Endothelial cell of umbilical vein (primary cell): ENCODE measurements at regions not wholly inside any gene's neighbourhood (a gene's known extent, or its start where the extent isn't known, plus 50 kb on each side); places are given as distances from the start of the nearest gene placed in this dataset.

Experiments used
- BruUV-seq: library from RNA; stranded (reverse); fragments of 400-500 nt; replicated peaks from 2 replicates; lab custom pipeline; 2021; lab: Mats Ljungman, UMichigan
- CTCF ChIA-PET: fragments of 300-600, 350-600 bp; sonication (Branson Sonifier 250); formaldehyde crosslinking; loops from one replicate; lab custom pipeline; 2021; ENCODE audit warnings: antibody characterized with exemption, inconsistent platforms; lab: Charles Lee
- POLR2A ChIA-PET: fragments of 300-600, 350-600 bp; sonication (Branson Sonifier 250); formaldehyde crosslinking; loops from one replicate; lab custom pipeline; 2021; ENCODE audit warnings: antibody characterized with exemption, inconsistent platforms; lab: Charles Lee
- DNase-seq: peaks from one replicate; pipeline ENCODE4 v3.0.0-alpha.2; 2011; ENCODE audit warnings: low read depth, low spot score
- FAIRE-seq: peaks from 2 replicates; lab custom pipeline; 2011; peaks lifted over from hg19 to GRCh38; lab: Jason Lieb, UNC
- H2AFZ ChIP-seq: 2 replicates; pipeline ENCODE4 v1.6.0; 2012; ENCODE audit warnings: low read depth, low read length, control low read depth, inconsistent platforms
- H3K27ac ChIP-seq: 2 replicates; pipeline ENCODE4 v1.5.1; 2011; ENCODE audit warnings: low read depth, mild to moderate bottlenecking, control low read depth, low read length, moderate library complexity; ENCODE audit not compliant: insufficient read depth
- H3K27me3 ChIP-seq, 2 experiments: 2 replicates each; pipeline versions ENCODE4 v1.6.0 to v1.6.1; 2011; ENCODE audit warnings: low read length in 2 of 2, mixed read lengths in 1 of 2; ENCODE audit not compliant: control insufficient read depth in 2 of 2, insufficient read depth in 2 of 2
- H3K36me3 ChIP-seq, 2 experiments: 2 replicates in 1 of 2; 3 replicates in 1 of 2; pipeline ENCODE4 v1.5.1; 2011; ENCODE audit warnings: low read length in 2 of 2, mild to moderate bottlenecking in 1 of 2, moderate library complexity in 1 of 2; ENCODE audit not compliant: control insufficient read depth in 2 of 2, insufficient read depth in 2 of 2; ENCODE audit errors: extremely low read depth in 1 of 2
- H3K4me1 ChIP-seq: 3 replicates; pipeline ENCODE4 v1.5.1; 2011; ENCODE audit warnings: mild to moderate bottlenecking, low read length; ENCODE audit not compliant: control insufficient read depth, insufficient read depth; ENCODE audit errors: extremely low read depth
- H3K4me2 ChIP-seq: 2 replicates; pipeline ENCODE4 v1.6.1; 2011; ENCODE audit warnings: low read length, control low read depth, mixed read lengths; ENCODE audit not compliant: insufficient read depth
- H3K4me3 ChIP-seq, 3 experiments: fragments of 200-600 bp in 1 of 3; sonication (generic), shearing (Covaris generic) in 1 of 3; replicated peaks in 1 of 3; 2 replicates each; pipeline ENCODE4 v1.5.1; 2011 to 2016; ENCODE audit warnings: control low read depth in 3 of 3, low read length in 3 of 3, mild to moderate bottlenecking in 2 of 3, inconsistent platforms in 1 of 3, low read depth in 1 of 3, moderate library complexity in 1 of 3; ENCODE audit not compliant: insufficient read depth in 1 of 3
- H3K79me2 ChIP-seq: 2 replicates; pipeline ENCODE4 v1.6.0; 2012; ENCODE audit warnings: low read length, inconsistent platforms; ENCODE audit not compliant: control insufficient read depth, insufficient read depth
- H3K9ac ChIP-seq: replicated peaks from 2 replicates; pipeline ENCODE3; 2011; ENCODE audit warnings: low read length, control low read depth; ENCODE audit not compliant: insufficient read depth; ENCODE audit errors: extremely low read depth
- H3K9me1 ChIP-seq: replicated peaks from 3 replicates; pipeline ENCODE4 v1.6.0; 2011; ENCODE audit warnings: mild to moderate bottlenecking, low read length; ENCODE audit not compliant: control insufficient read depth, insufficient read depth; ENCODE audit errors: extremely low read depth
- H3K9me3 ChIP-seq: replicated peaks from 2 replicates; pipeline ENCODE4 v1.5.1; 2012; ENCODE audit warnings: low read length, inconsistent platforms; ENCODE audit not compliant: control insufficient read depth, insufficient read depth
- H4K20me1 ChIP-seq: replicated peaks from 2 replicates; pipeline ENCODE3; 2011; ENCODE audit warnings: mild to moderate bottlenecking, low read length; ENCODE audit not compliant: control insufficient read depth, insufficient read depth; ENCODE audit errors: extremely low read depth
- EZH2 ChIP-seq: IDR thresholded peaks from 2 replicates; pipeline ENCODE4 v1.6.1; 2012; ENCODE audit warnings: borderline replicate concordance, low read depth, mild to moderate bottlenecking, moderate library complexity, low read length, inconsistent platforms; ENCODE audit not compliant: severe bottlenecking
- FOS ChIP-seq: IDR thresholded peaks from 2 replicates; pipeline ENCODE4 v1.6.1; 2011; ENCODE audit warnings: mild to moderate bottlenecking, low read length, moderate library complexity, borderline replicate concordance; ENCODE audit not compliant: insufficient read depth
- GATA2 ChIP-seq: IDR thresholded peaks from 2 replicates; pipeline ENCODE4 v1.7.0; 2011; ENCODE audit warnings: low read depth, mild to moderate bottlenecking, moderate library complexity, mixed read lengths, low read length; ENCODE audit not compliant: insufficient read length, insufficient read depth
- JUN ChIP-seq: IDR thresholded peaks from 2 replicates; pipeline ENCODE4 v1.6.1; 2011; ENCODE audit warnings: borderline replicate concordance, low read depth; ENCODE audit not compliant: insufficient read length, insufficient read depth
- MYC ChIP-seq: IDR thresholded peaks from one replicate; pipeline ENCODE4 v1.6.1; 2011; ENCODE audit warnings: mild to moderate bottlenecking, low read depth, low read length
- POLR2A ChIP-seq: IDR thresholded peaks from 2 replicates; pipeline ENCODE4 v1.6.1; 2012; ENCODE audit warnings: low read depth, mild to moderate bottlenecking, control low read depth, low read length
- POLR2AphosphoS5 ChIP-seq: IDR thresholded peaks from 2 replicates; pipeline ENCODE4 v1.6.1; 2012; ENCODE audit warnings: low read depth, mild to moderate bottlenecking, control low read depth, low read length, moderate library complexity; ENCODE audit not compliant: insufficient read depth
- dilution Hi-C: fragments of 300-500 bp; cut with MboI; formaldehyde crosslinking; loops from one replicate; pipeline ENCODE4 v1.15.0; 2019; ENCODE audit warnings: low sequenced_read_pairs; ENCODE audit not compliant: extremely low pct_ligation_motif_present
- intact Hi-C: fragments of 100-400 bp; cut with micrococcal nuclease; formaldehyde crosslinking; loops from one replicate; pipeline ENCODE4 v1.10.0; 2022
- TF ChIP-seq, protein P1 (sequence below): IDR thresholded peaks from 2 replicates; pipeline ENCODE4 v1.6.1; 2011; ENCODE audit not compliant: insufficient read depth, insufficient read length
- TF ChIP-seq, protein P2 (sequence below), 2 donors: IDR thresholded peaks; 1 replicate in 1 of 2; 2 replicates in 1 of 2; pipeline ENCODE4 v1.5.1; 2011; ENCODE audit warnings: low read length in 2 of 2, mild to moderate bottlenecking in 2 of 2, moderate library complexity in 2 of 2, control low read depth in 1 of 2, inconsistent platforms in 1 of 2, low read depth in 1 of 2; ENCODE audit not compliant: insufficient read depth in 1 of 2; ENCODE audit errors: extremely low read depth in 1 of 2

DNA sequence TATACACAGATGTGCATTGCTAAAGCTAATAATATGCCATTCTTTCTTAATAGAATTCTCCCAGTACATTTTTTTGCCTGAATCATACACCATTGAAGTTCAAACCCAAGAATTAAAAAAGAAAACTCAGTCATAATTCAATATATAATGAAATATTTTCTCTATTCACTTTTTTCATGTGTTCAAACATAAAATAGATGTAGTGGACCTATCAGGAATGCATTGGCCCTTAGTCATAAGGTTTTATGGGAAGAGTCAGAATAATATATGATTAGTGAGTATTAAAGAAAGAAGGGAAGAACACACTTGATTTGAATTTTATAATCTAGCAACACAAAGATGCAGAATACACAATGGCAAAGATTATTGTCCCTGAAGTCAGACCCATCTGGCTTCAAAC, 297.0 kb upstream of the COL3A1 start:
- ChIA-PET POLR2A (no interaction called here), CTCF (interaction anchor here (0.6 kb wide), 1 partner anchor 15 kb away, joined by 3 read pairs; no protein-coding TSS in a partner anchor)
- no TSS peak for BruUV-seq
- Histone ChIP-seq H3K4me3 (no peak overlapping the region), H2AFZ (no peak overlapping the region), H3K27ac (no peak overlapping the region), H3K27me3 (no peaks in the 10 kb centered on the region), H3K9me1 (no peaks in the 10 kb centered on the region), H3K9me3 (no peaks in the 10 kb centered on the region), H3K4me1 (no peaks in the 10 kb centered on the region), H4K20me1 (no peaks in the 10 kb centered on the region), H3K4me2 (no peak overlapping the region), H3K36me3 (no peaks in the 10 kb centered on the region), H3K9ac (no peak overlapping the region), H3K79me2 (no peaks in the 10 kb centered on the region)
- TF ChIP-seq GATA2 (no peak), EZH2 (no peak), MYC (no peak), POLR2A (no peak), POLR2AphosphoS5 (no peak), FOS (no peak), JUN (no peak)
- TF ChIP-seq, protein P1, sequence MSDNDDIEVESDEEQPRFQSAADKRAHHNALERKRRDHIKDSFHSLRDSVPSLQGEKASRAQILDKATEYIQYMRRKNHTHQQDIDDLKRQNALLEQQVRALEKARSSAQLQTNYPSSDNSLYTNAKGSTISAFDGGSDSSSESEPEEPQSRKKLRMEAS: no peak
- TF ChIP-seq, protein P2, sequence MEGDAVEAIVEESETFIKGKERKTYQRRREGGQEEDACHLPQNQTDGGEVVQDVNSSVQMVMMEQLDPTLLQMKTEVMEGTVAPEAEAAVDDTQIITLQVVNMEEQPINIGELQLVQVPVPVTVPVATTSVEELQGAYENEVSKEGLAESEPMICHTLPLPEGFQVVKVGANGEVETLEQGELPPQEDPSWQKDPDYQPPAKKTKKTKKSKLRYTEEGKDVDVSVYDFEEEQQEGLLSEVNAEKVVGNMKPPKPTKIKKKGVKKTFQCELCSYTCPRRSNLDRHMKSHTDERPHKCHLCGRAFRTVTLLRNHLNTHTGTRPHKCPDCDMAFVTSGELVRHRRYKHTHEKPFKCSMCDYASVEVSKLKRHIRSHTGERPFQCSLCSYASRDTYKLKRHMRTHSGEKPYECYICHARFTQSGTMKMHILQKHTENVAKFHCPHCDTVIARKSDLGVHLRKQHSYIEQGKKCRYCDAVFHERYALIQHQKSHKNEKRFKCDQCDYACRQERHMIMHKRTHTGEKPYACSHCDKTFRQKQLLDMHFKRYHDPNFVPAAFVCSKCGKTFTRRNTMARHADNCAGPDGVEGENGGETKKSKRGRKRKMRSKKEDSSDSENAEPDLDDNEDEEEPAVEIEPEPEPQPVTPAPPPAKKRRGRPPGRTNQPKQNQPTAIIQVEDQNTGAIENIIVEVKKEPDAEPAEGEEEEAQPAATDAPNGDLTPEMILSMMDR (IDR thresholded peaks at IDR 0.05; ENCODE audit: extremely low read depth in 1 of 2, insufficient read depth in 1 of 2, low read depth in 1 of 2, low read length in 2 of 2): no peak
- dilution Hi-C loops (no loop called here), intact Hi-C loops (no loop called here)
- DNase-seq: no peak
- no peak for FAIRE-seq
